ENCODE measurements at regions not wholly inside any gene's neighbourhood (a gene's known extent, or its start where the extent isn't known, plus 50 kb on each side); places are given as distances from the start of the nearest gene placed in this dataset.

GRCh38 chr13:90253806-90254205, 1093.7 kb upstream of the MIR17HG start:
- no peak for TF ChIP-seq FOXJ3 (CRISPR knock-in tag; IDR thresholded peaks at IDR 0.05; ENCODE audit: borderline replicate concordance)
- TF ChIP-seq ZNF219 (CRISPR knock-in tag; IDR thresholded peaks at IDR 0.05; ENCODE audit: borderline replicate concordance): no peak
- no peak for TF ChIP-seq SMAD4 (CRISPR knock-in tag; IDR thresholded peaks at IDR 0.05)
- no peak for TF ChIP-seq CTCF (IDR thresholded peaks at IDR 0.05)
- no peak for TF ChIP-seq ZNF423 (CRISPR knock-in tag; IDR thresholded peaks at IDR 0.05)
- TF ChIP-seq MYBL2 (CRISPR knock-in tag; IDR thresholded peaks at IDR 0.05): no peak
- no peak for TF ChIP-seq MAX (CRISPR knock-in tag; IDR thresholded peaks at IDR 0.05)
